GM23338 (cell line): ENCODE measurements at regions not wholly inside any gene's neighbourhood (a gene's known extent, or its start where the extent isn't known, plus 50 kb on each side); places are given as distances from the start of the nearest gene placed in this dataset.
A peak's percentile ranks its signal among the peaks of the same experiment; 100 is the strongest.

Experiments used
- ATAC-seq: fragments of 200-7000 bp; cut with Tn5 transposase; 3 replicates; pipeline ENCODE4 v1.9.1; 2020
- DNase-seq: peaks from one replicate; pipeline ENCODE4 v3.0.0-alpha.2; 2015; ENCODE audit warnings: low spot score
- H2AFZ ChIP-seq: fragments of 200-600 bp; sonication (generic); 2 replicates; pipeline ENCODE4 v1.8.0; 2016; ENCODE audit warnings: antibody characterized with exemption, mild to moderate bottlenecking, moderate library complexity
- H3F3A ChIP-seq: fragments of 200-600 bp; sonication (generic); replicated peaks from 2 replicates; pipeline ENCODE4 v1.8.0; 2017; ENCODE audit warnings: antibody characterized with exemption, mixed run types, low read depth
- H3K27ac ChIP-seq: fragments of 200-600 bp; sonication (generic); 2 replicates; pipeline ENCODE4 v1.6.1; 2016; ENCODE audit warnings: low read depth
- H3K27me3 ChIP-seq: fragments of 200-600 bp; sonication (generic); 2 replicates; pipeline ENCODE4 v1.8.0; 2016; ENCODE audit warnings: mild to moderate bottlenecking, mixed run types, moderate library complexity; ENCODE audit not compliant: insufficient read depth
- H3K36me3 ChIP-seq: fragments of 200-600 bp; sonication (generic); 2 replicates; pipeline ENCODE4 v1.8.0; 2016; ENCODE audit warnings: mild to moderate bottlenecking; ENCODE audit not compliant: insufficient read depth
- H3K4me1 ChIP-seq: fragments of 200-600 bp; sonication (generic); 2 replicates; pipeline ENCODE4 v1.8.0; 2016; ENCODE audit warnings: mild to moderate bottlenecking, moderate library complexity; ENCODE audit not compliant: insufficient read depth
- H3K4me2 ChIP-seq: fragments of 200-600 bp; sonication (generic); 2 replicates; pipeline ENCODE4 v1.7.1; 2017; ENCODE audit warnings: mixed run types
- H3K4me3 ChIP-seq: fragments of 200-600 bp; sonication (generic); 2 replicates; pipeline ENCODE4 v1.6.1; 2016; ENCODE audit warnings: mixed run types
- H3K79me2 ChIP-seq: fragments of 200-600 bp; sonication (generic); replicated peaks from 2 replicates; pipeline ENCODE4 v1.8.0; 2017; ENCODE audit warnings: mild to moderate bottlenecking; ENCODE audit not compliant: insufficient read depth
- H3K9me2 ChIP-seq: fragments of 200-600 bp; sonication (generic); 2 replicates; pipeline ENCODE4 v1.8.0; 2017; ENCODE audit not compliant: insufficient read depth
- H4K20me1 ChIP-seq: fragments of 200-600 bp; sonication (generic); replicated peaks from 2 replicates; pipeline ENCODE4 v1.8.0; 2017; ENCODE audit warnings: mild to moderate bottlenecking; ENCODE audit not compliant: insufficient read depth
- H3K27ac Mint-ChIP-seq: 2 replicates; pipeline ENCODE4 v1.8.0; 2020; ENCODE audit warnings: inconsistent platforms, mild to moderate bottlenecking, moderate library complexity, mixed read lengths
- H3K27me3 Mint-ChIP-seq: 3 replicates; pipeline ENCODE4 v1.8.0; 2022; ENCODE audit warnings: low read depth, mild to moderate bottlenecking, moderate library complexity, mixed read lengths, inconsistent platforms; ENCODE audit not compliant: insufficient read depth, poor library complexity
- H3K36me3 Mint-ChIP-seq: 3 replicates; pipeline ENCODE4 v1.8.0; 2021; ENCODE audit warnings: low read depth, mild to moderate bottlenecking, inconsistent platforms, moderate library complexity, mixed read lengths
- H3K4me1 Mint-ChIP-seq: 3 replicates; pipeline ENCODE4 v1.8.0; 2020; ENCODE audit warnings: mild to moderate bottlenecking, inconsistent platforms, mixed read lengths
- H3K4me3 Mint-ChIP-seq: 3 replicates; pipeline ENCODE4 v1.8.0; 2021; ENCODE audit warnings: moderate library complexity, mild to moderate bottlenecking, inconsistent platforms, mixed read lengths
- H3K9me3 Mint-ChIP-seq: 3 replicates; pipeline ENCODE4 v1.8.0; 2020; ENCODE audit warnings: moderate library complexity, mild to moderate bottlenecking, inconsistent platforms, mixed read lengths
- CREB1 ChIP-seq: fragments of 250-450 bp; sonication (Bioruptor Pico); IDR thresholded peaks from 2 replicates; pipeline ENCODE4 v1.5.0; 2020; ENCODE audit warnings: low read depth, mild to moderate bottlenecking, moderate library complexity
- EZH2 ChIP-seq: fragments of 200-600 bp; sonication (generic); IDR thresholded peaks from one replicate; pipeline ENCODE4 v1.8.0; 2017; ENCODE audit warnings: antibody characterized with exemption, mild to moderate bottlenecking, low read depth; ENCODE audit not compliant: unreplicated experiment
- EZH2phosphoT487 ChIP-seq: fragments of 200-600 bp; sonication (generic); IDR thresholded peaks from one replicate; pipeline ENCODE4 v1.8.1; 2018; ENCODE audit warnings: antibody characterized with exemption; ENCODE audit not compliant: unreplicated experiment
- JUNB ChIP-seq: IDR thresholded peaks from one replicate; pipeline ENCODE4 v1.6.1; 2016; ENCODE audit warnings: antibody characterized with exemption; ENCODE audit not compliant: unreplicated experiment
- NANOG ChIP-seq: IDR thresholded peaks from 2 replicates; pipeline ENCODE4 v1.6.1; 2016; ENCODE audit warnings: antibody characterized with exemption, borderline replicate concordance
- POLR2AphosphoS5 ChIP-seq: IDR thresholded peaks from 2 replicates; pipeline ENCODE4 v1.6.1; 2016; ENCODE audit warnings: antibody characterized with exemption, low read depth
- ZNF114 ChIP-seq: fragments of 250-450 bp; sonication (Bioruptor Pico); IDR thresholded peaks from 2 replicates; pipeline ENCODE4 v1.5.0; 2020; ENCODE audit warnings: mild to moderate bottlenecking, moderate library complexity
- TF ChIP-seq, protein P1 (sequence below): IDR thresholded peaks from one replicate; pipeline ENCODE4 v1.6.1; 2018; ENCODE audit warnings: antibody characterized with exemption; ENCODE audit not compliant: unreplicated experiment
- TF ChIP-seq, protein P2 (sequence below): fragments of 250-450 bp; sonication (Bioruptor Pico); IDR thresholded peaks from 2 replicates; pipeline ENCODE4 v1.5.0; 2020; ENCODE audit warnings: mild to moderate bottlenecking, moderate library complexity
- TF ChIP-seq, protein P3 (sequence below), 2 experiments: fragments of 200-600 bp in 1 of 2; sonication (generic) in 1 of 2; conservative IDR thresholded peaks; 2 replicates each; pipeline versions ENCODE4 v1.5.1 to v1.6.1; 2016 to 2017; ENCODE audit warnings: antibody characterized with exemption in 2 of 2, low read depth in 2 of 2, mild to moderate bottlenecking in 2 of 2, moderate library complexity in 1 of 2

DNA sequence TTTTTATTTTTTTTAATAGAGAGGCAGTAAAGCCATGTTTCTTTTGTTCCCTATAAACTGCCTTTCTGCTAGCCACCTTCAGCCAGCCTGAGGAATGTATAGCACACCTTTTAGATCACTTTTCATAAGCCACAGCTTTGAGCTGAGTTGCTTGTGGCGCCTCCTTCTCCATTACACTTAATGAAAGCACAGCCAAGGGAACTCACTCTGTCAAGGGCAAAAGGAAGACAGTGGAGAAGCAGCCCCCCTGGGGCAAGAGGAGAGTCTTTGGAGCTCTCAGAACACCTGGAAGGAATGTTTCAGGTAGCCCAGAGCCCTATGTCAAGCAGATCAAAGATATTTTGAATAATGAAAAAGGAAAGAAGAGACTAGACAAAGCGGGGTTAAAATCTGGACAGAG, 235.1 kb downstream of the CLIC5 start:
- Histone ChIP-seq H3K27ac (no peak overlapping the region), H3K27me3 (no peaks in the 10 kb centered on the region), H4K20me1 (no peaks in the 10 kb centered on the region), H3F3A (no peaks in the 10 kb centered on the region), H3K4me1 (no peaks in the 10 kb centered on the region), H3K36me3 (no peaks in the 10 kb centered on the region), H3K4me2 (no peak overlapping the region), H3K79me2 (no peaks in the 10 kb centered on the region), H3K9me2 (0 out of 2 replicates have a peak, but pooled peaks cover 10% of the 10 kb centered on the region), H3K4me3 (no peak overlapping the region), H2AFZ (no peak overlapping the region)
- H3K27ac Mint-ChIP-seq = no peak overlapping the region
- ATAC-seq (peak; percentile 74), DNase-seq (peak; percentile 16)
- no peaks in the 10 kb centered on the region for H3K36me3 Mint-ChIP-seq
- peaks cover 2% of the 10 kb centered on the region for H3K27me3 Mint-ChIP-seq
- TF ChIP-seq NANOG = no peak
- TF ChIP-seq EZH2phosphoT487 = no peak
- no peak for TF ChIP-seq CREB1 (CRISPR knock-in tag)
- no peak overlapping the region for H3K4me3 Mint-ChIP-seq
- no peaks in the 10 kb centered on the region for H3K9me3 Mint-ChIP-seq
- peaks cover 3% of the 10 kb centered on the region; the same call in 1 of the 3 replicates for H3K4me1 Mint-ChIP-seq

DNA sequence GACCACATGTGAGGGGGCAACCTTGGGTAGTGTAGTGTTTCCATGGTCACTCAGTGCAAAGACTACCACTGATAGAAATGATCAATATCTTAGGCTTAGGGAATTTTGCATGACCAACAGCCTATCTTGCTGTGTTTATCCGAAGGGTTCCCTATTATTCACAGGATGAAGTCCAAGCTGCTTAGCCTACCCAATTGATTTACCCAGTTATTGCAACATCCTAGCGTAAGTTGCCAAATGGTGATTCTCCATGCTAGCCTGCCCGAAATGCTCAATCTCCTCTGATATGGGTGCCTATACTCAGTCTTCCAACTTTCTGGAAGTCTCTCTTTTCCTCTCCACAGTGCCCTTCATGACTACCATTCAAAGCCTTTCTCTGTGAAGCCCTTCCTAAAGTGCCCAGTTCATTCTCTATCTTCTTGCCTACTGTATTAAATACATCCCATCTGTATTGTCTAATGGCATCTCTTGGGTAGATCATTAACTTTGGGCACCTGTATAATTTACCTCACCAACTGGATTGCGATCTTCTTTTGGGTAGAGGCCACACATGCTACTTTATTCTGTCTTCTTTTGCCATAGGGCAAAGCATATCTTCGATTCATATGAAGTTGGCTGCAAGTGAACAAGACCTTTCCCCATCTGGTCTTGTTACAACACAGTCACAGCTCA, 240.5 kb downstream of the CLIC5 start:
- Mint-ChIP-seq H3K4me1 (0 out of 3 replicates have a peak, but pooled peaks cover 2% of the 10 kb centered on the region), H3K27ac (no peak overlapping the region), H3K4me3 (no peak overlapping the region), H3K27me3 (peaks cover 2% of the 10 kb centered on the region), H3K36me3 (no peaks in the 10 kb centered on the region), H3K9me3 (no peaks in the 10 kb centered on the region)
- Histone ChIP-seq H3K27me3 (no peaks in the 10 kb centered on the region), H3K27ac (no peak overlapping the region), H3K4me3 (no peak overlapping the region), H3K79me2 (no peaks in the 10 kb centered on the region), H3K4me2 (no peak overlapping the region), H3K9me2 (no peaks in the 10 kb centered on the region), H3F3A (no peaks in the 10 kb centered on the region), H4K20me1 (no peaks in the 10 kb centered on the region), H2AFZ (0 out of 2 replicates have a peak overlapping the region, but pooled peaks have one; percentile 23), H3K4me1 (no peaks in the 10 kb centered on the region), H3K36me3 (no peaks in the 10 kb centered on the region)
- DNase-seq (no peak), ATAC-seq (no peak)
- TF ChIP-seq ZNF114 (no peak), JUNB (no peak), POLR2AphosphoS5 (no peak), EZH2 (no peak), EZH2phosphoT487 (no peak), NANOG (no peak)
- TF ChIP-seq, protein P1, sequence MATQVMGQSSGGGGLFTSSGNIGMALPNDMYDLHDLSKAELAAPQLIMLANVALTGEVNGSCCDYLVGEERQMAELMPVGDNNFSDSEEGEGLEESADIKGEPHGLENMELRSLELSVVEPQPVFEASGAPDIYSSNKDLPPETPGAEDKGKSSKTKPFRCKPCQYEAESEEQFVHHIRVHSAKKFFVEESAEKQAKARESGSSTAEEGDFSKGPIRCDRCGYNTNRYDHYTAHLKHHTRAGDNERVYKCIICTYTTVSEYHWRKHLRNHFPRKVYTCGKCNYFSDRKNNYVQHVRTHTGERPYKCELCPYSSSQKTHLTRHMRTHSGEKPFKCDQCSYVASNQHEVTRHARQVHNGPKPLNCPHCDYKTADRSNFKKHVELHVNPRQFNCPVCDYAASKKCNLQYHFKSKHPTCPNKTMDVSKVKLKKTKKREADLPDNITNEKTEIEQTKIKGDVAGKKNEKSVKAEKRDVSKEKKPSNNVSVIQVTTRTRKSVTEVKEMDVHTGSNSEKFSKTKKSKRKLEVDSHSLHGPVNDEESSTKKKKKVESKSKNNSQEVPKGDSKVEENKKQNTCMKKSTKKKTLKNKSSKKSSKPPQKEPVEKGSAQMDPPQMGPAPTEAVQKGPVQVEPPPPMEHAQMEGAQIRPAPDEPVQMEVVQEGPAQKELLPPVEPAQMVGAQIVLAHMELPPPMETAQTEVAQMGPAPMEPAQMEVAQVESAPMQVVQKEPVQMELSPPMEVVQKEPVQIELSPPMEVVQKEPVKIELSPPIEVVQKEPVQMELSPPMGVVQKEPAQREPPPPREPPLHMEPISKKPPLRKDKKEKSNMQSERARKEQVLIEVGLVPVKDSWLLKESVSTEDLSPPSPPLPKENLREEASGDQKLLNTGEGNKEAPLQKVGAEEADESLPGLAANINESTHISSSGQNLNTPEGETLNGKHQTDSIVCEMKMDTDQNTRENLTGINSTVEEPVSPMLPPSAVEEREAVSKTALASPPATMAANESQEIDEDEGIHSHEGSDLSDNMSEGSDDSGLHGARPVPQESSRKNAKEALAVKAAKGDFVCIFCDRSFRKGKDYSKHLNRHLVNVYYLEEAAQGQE = no peak
- TF ChIP-seq, protein P2, sequence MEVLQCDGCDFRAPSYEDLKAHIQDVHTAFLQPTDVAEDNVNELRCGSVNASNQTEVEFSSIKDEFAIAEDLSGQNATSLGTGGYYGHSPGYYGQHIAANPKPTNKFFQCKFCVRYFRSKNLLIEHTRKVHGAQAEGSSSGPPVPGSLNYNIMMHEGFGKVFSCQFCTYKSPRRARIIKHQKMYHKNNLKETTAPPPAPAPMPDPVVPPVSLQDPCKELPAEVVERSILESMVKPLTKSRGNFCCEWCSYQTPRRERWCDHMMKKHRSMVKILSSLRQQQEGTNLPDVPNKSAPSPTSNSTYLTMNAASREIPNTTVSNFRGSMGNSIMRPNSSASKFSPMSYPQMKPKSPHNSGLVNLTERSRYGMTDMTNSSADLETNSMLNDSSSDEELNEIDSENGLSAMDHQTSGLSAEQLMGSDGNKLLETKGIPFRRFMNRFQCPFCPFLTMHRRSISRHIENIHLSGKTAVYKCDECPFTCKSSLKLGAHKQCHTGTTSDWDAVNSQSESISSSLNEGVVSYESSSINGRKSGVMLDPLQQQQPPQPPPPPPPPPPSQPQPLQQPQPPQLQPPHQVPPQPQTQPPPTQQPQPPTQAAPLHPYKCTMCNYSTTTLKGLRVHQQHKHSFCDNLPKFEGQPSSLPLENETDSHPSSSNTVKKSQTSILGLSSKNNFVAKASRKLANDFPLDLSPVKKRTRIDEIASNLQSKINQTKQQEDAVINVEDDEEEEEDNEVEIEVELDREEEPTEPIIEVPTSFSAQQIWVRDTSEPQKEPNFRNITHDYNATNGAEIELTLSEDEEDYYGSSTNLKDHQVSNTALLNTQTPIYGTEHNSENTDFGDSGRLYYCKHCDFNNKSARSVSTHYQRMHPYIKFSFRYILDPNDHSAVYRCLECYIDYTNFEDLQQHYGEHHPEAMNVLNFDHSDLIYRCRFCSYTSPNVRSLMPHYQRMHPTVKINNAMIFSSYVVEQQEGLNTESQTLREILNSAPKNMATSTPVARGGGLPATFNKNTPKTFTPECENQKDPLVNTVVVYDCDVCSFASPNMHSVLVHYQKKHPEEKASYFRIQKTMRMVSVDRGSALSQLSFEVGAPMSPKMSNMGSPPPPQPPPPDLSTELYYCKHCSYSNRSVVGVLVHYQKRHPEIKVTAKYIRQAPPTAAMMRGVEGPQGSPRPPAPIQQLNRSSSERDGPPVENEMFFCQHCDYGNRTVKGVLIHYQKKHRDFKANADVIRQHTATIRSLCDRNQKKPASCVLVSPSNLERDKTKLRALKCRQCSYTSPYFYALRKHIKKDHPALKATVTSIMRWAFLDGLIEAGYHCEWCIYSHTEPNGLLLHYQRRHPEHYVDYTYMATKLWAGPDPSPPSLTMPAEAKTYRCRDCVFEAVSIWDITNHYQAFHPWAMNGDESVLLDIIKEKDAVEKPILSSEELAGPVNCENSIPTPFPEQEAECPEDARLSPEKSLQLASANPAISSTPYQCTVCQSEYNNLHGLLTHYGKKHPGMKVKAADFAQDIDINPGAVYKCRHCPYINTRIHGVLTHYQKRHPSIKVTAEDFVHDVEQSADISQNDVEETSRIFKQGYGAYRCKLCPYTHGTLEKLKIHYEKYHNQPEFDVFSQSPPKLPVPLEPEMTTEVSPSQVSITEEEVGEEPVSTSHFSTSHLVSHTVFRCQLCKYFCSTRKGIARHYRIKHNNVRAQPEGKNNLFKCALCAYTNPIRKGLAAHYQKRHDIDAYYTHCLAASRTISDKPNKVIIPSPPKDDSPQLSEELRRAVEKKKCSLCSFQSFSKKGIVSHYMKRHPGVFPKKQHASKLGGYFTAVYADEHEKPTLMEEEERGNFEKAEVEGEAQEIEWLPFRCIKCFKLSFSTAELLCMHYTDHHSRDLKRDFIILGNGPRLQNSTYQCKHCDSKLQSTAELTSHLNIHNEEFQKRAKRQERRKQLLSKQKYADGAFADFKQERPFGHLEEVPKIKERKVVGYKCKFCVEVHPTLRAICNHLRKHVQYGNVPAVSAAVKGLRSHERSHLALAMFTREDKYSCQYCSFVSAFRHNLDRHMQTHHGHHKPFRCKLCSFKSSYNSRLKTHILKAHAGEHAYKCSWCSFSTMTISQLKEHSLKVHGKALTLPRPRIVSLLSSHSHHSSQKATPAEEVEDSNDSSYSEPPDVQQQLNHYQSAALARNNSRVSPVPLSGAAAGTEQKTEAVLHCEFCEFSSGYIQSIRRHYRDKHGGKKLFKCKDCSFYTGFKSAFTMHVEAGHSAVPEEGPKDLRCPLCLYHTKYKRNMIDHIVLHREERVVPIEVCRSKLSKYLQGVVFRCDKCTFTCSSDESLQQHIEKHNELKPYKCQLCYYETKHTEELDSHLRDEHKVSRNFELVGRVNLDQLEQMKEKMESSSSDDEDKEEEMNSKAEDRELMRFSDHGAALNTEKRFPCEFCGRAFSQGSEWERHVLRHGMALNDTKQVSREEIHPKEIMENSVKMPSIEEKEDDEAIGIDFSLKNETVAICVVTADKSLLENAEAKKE (CRISPR knock-in tag) = no peak
- TF ChIP-seq, protein P3, sequence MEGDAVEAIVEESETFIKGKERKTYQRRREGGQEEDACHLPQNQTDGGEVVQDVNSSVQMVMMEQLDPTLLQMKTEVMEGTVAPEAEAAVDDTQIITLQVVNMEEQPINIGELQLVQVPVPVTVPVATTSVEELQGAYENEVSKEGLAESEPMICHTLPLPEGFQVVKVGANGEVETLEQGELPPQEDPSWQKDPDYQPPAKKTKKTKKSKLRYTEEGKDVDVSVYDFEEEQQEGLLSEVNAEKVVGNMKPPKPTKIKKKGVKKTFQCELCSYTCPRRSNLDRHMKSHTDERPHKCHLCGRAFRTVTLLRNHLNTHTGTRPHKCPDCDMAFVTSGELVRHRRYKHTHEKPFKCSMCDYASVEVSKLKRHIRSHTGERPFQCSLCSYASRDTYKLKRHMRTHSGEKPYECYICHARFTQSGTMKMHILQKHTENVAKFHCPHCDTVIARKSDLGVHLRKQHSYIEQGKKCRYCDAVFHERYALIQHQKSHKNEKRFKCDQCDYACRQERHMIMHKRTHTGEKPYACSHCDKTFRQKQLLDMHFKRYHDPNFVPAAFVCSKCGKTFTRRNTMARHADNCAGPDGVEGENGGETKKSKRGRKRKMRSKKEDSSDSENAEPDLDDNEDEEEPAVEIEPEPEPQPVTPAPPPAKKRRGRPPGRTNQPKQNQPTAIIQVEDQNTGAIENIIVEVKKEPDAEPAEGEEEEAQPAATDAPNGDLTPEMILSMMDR (conservative IDR thresholded peaks at IDR 0.05; ENCODE audit: low read depth in 2 of 2) = no peak
